KMS-11 (cell line): ENCODE measurements at regions not wholly inside any gene's neighbourhood (a gene's known extent, or its start where the extent isn't known, plus 50 kb on each side); places are given as distances from the start of the nearest gene placed in this dataset.

ENCODE experiments used
- H2AFZ ChIP-seq: fragments of 200-600 bp; sonication (generic); 2 replicates; pipeline ENCODE4 v1.6.1; 2016; ENCODE audit warnings: antibody characterized with exemption, mixed run types, low read depth
- H3K27ac ChIP-seq: fragments of 200-600 bp; sonication (generic); 2 replicates; pipeline ENCODE4 v1.6.1; 2016; ENCODE audit warnings: mild to moderate bottlenecking, mixed run types
- H3K27me3 ChIP-seq: fragments of 200-600 bp; sonication (generic); 2 replicates; pipeline ENCODE4 v1.6.1; 2017; ENCODE audit warnings: mild to moderate bottlenecking, low read depth, mixed run types, moderate library complexity; ENCODE audit not compliant: insufficient read depth
- H3K36me3 ChIP-seq: fragments of 200-600 bp; sonication (generic); 2 replicates; pipeline ENCODE4 v1.6.1; 2017; ENCODE audit warnings: mild to moderate bottlenecking, mixed run types; ENCODE audit not compliant: insufficient read depth
- H3K4me1 ChIP-seq: fragments of 200-600 bp; sonication (generic); 2 replicates; pipeline ENCODE4 v1.6.1; 2016; ENCODE audit warnings: mild to moderate bottlenecking, low read depth, mixed run types; ENCODE audit not compliant: poor library complexity, severe bottlenecking
- H3K4me2 ChIP-seq: fragments of 200-600 bp; sonication (generic); 2 replicates; pipeline ENCODE4 v1.7.0; 2016; ENCODE audit warnings: mild to moderate bottlenecking, mixed run types
- H3K4me3 ChIP-seq: fragments of 200-600 bp; sonication (generic); IDR thresholded peaks from 2 replicates; pipeline ENCODE4 v1.6.1; 2017; ENCODE audit warnings: low read depth, low read length, mixed read lengths; ENCODE audit not compliant: insufficient read depth
- H3K79me2 ChIP-seq: fragments of 200-600 bp; sonication (generic); 2 replicates; pipeline ENCODE4 v1.6.1; 2016; ENCODE audit warnings: low read depth, mixed run types; ENCODE audit not compliant: insufficient read depth
- H3K9ac ChIP-seq: fragments of 200-600 bp; sonication (generic); 2 replicates; pipeline ENCODE4 v1.6.1; 2016; ENCODE audit warnings: mild to moderate bottlenecking, mixed run types
- H4K20me1 ChIP-seq: fragments of 200-600 bp; sonication (generic); 2 replicates; pipeline ENCODE4 v1.6.1; 2016; ENCODE audit warnings: mild to moderate bottlenecking, mixed run types; ENCODE audit not compliant: insufficient read depth
- TF ChIP-seq, protein P1 (sequence below): fragments of 200-600 bp; sonication (generic); conservative IDR thresholded peaks from 2 replicates; pipeline ENCODE4 v1.6.1; 2017; ENCODE audit warnings: low read depth, mild to moderate bottlenecking, antibody characterized with exemption, low read length, moderate library complexity, mixed read lengths

DNA sequence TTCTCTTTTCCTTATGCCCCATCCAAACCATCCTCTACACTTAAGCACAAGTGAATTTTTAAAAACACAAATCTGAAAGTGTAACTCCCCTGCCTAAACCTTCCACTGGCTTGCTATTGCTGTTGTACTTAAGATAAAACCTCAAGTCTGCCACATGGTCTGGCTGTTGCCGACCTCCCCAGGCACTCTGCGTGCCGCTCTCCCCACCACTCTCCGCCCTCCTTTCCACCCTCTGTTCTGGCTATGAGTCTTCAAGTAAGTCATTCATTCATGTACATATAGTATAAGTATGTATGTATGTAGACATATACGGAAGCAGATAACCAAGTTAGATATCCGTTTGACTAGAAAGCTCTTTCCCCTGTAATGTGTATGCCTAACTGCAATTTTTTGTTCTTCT, 94.7 kb upstream of the ANKRD55 start:
- Histone ChIP-seq H3K27me3 (no peaks in the 10 kb centered on the region), H2AFZ (no peak overlapping the region), H4K20me1 (no peaks in the 10 kb centered on the region), H3K36me3 (no peaks in the 10 kb centered on the region), H3K4me3 (no peak overlapping the region), H3K4me2 (0 out of 2 replicates have a peak overlapping the region, but pooled peaks have one; percentile 73), H3K9ac (no peak overlapping the region), H3K4me1 (peaks cover 64% of the 10 kb centered on the region), H3K27ac (peak overlapping the region; percentile 94), H3K79me2 (no peaks in the 10 kb centered on the region)
- TF ChIP-seq, protein P1, sequence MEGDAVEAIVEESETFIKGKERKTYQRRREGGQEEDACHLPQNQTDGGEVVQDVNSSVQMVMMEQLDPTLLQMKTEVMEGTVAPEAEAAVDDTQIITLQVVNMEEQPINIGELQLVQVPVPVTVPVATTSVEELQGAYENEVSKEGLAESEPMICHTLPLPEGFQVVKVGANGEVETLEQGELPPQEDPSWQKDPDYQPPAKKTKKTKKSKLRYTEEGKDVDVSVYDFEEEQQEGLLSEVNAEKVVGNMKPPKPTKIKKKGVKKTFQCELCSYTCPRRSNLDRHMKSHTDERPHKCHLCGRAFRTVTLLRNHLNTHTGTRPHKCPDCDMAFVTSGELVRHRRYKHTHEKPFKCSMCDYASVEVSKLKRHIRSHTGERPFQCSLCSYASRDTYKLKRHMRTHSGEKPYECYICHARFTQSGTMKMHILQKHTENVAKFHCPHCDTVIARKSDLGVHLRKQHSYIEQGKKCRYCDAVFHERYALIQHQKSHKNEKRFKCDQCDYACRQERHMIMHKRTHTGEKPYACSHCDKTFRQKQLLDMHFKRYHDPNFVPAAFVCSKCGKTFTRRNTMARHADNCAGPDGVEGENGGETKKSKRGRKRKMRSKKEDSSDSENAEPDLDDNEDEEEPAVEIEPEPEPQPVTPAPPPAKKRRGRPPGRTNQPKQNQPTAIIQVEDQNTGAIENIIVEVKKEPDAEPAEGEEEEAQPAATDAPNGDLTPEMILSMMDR = no peak

DNA sequence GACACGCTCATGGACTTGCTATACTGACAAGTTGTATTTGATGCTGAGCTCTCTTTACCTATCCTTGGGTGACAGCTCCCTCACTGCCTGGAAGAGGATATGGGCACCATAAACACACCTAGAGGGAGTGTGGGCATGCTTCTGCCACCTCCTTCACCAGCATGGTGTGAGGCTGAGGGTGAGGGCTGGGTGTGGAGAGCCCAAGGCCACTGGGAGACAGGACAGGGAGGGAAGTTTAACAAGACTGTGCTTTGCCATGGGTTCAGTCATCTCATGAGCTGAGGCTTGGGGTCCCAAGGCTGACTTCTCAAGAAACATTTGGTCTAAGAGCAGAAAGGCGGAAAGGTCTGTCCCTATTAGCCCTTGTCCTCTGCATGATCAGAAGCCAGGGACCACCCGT, 93.6 kb upstream of the ANKRD55 start:
- peaks cover 62% of the 10 kb centered on the region for H3K4me1 ChIP-seq
- H3K27ac ChIP-seq = no peak overlapping the region
- no peak overlapping the region for H3K9ac ChIP-seq
- H3K79me2 ChIP-seq = no peaks in the 10 kb centered on the region
- H4K20me1 ChIP-seq = no peaks in the 10 kb centered on the region
- no peak overlapping the region for H3K4me3 ChIP-seq
- no peak overlapping the region for H3K4me2 ChIP-seq
- H3K36me3 ChIP-seq = no peaks in the 10 kb centered on the region
- no peak overlapping the region for H2AFZ ChIP-seq
- H3K27me3 ChIP-seq = no peaks in the 10 kb centered on the region
- TF ChIP-seq, protein P1 = no peak

DNA sequence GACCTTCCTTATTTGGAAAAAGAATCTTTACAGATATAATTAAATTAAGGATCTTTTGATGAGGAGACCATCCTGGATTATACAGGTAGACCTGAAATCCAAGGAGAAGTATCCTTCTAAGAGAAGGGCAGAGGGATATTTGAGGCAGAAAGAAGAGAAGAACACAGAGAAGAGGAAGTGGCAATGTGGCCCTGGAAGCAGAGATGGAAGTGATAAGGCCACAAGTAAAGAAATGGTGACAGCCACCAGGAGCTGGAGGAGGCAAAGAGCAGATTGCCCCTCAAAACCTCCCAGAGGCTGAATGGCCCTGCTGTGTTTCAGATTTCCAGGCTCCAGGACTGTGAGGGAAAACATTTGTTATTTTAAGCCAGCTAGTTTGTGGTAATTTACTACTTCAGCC, 93.0 kb upstream of the ANKRD55 start:
- no peaks in the 10 kb centered on the region for H3K79me2 ChIP-seq
- no peak overlapping the region for H3K9ac ChIP-seq
- no peak overlapping the region for H3K4me3 ChIP-seq
- no peaks in the 10 kb centered on the region for H4K20me1 ChIP-seq
- no peak overlapping the region for H2AFZ ChIP-seq
- TF ChIP-seq, protein P1 = no peak
- H3K27ac ChIP-seq = no peak overlapping the region
- H3K4me2 ChIP-seq = no peak overlapping the region
- H3K27me3 ChIP-seq = no peaks in the 10 kb centered on the region
- peaks cover 55% of the 10 kb centered on the region for H3K4me1 ChIP-seq
- H3K36me3 ChIP-seq = no peaks in the 10 kb centered on the region

DNA sequence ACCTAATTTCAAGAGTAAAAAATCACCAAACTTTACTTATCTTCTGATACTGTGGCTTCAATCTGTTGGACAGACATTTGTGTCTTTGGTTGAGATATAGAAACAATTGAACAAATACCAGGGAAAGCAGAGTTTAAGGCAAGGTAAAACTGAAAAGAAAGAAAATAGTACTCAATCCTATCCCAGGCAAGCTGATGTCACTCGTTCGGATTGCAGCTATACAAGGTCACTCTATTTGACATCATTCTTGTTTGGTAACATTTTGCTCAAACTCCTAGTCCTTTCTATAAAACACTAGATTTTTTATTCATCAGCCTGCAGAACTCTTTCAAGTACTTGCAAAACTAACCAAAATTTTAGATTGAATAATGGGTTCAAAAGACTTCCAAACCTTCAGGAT, 91.9 kb upstream of the ANKRD55 start:
- H3K9ac ChIP-seq = no peak overlapping the region
- peaks cover 44% of the 10 kb centered on the region for H3K4me1 ChIP-seq
- no peaks in the 10 kb centered on the region for H3K27me3 ChIP-seq
- TF ChIP-seq, protein P1 = no peak
- H3K27ac ChIP-seq = no peak overlapping the region
- no peak overlapping the region for H3K4me3 ChIP-seq
- no peaks in the 10 kb centered on the region for H3K36me3 ChIP-seq
- no peak overlapping the region for H3K4me2 ChIP-seq
- H3K79me2 ChIP-seq = no peaks in the 10 kb centered on the region
- H2AFZ ChIP-seq = no peak overlapping the region
- no peaks in the 10 kb centered on the region for H4K20me1 ChIP-seq

DNA sequence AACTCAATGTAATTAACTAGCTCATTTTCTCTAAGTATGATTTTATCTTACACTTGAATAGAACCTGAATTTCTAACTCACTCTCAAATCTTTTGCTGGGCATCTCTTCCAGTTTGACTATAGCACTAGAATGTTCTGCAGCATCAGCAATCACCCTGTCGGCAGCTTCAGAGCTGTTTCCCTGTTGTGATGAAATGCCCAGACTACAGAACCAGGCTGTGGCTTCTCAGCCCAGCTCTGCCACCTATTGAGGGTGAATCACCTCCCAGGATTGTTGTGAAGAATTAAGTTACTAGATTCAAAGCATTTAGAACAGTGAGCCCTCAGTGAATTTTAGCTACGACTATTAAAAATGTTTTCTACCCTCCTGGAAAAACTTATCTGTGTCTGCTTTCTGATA, 90.4 kb upstream of the ANKRD55 start:
- H3K9ac ChIP-seq = no peak overlapping the region
- peaks cover 29% of the 10 kb centered on the region for H3K4me1 ChIP-seq
- H3K27me3 ChIP-seq = no peaks in the 10 kb centered on the region
- H2AFZ ChIP-seq = no peak overlapping the region
- no peak overlapping the region for H3K4me3 ChIP-seq
- H3K79me2 ChIP-seq = no peaks in the 10 kb centered on the region
- no peak overlapping the region for H3K27ac ChIP-seq
- no peak overlapping the region for H3K4me2 ChIP-seq
- TF ChIP-seq, protein P1 = no peak
- no peaks in the 10 kb centered on the region for H4K20me1 ChIP-seq
- no peaks in the 10 kb centered on the region for H3K36me3 ChIP-seq
